K562 (cell line): ENCODE measurements at regions not wholly inside any gene's neighbourhood (a gene's known extent, or its start where the extent isn't known, plus 50 kb on each side); places are given as distances from the start of the nearest gene placed in this dataset.

Experiments used
- ATAC-seq: fragments of 200-7000 bp; cut with Tn5 transposase; 3 replicates; pipeline ENCODE4 v1.9.1; 2020; ENCODE audit warnings: moderate library complexity
- BruUV-seq: library from RNA; stranded (reverse); fragments of 400-500 nt; replicated peaks from 2 replicates; lab custom pipeline; 2021; lab: Mats Ljungman, UMichigan
- CTCF ChIA-PET: fragments of 300-600 bp; formaldehyde crosslinking; extraction: SDS; loops from one replicate; lab custom pipeline; 2021; ENCODE audit warnings: low intra/inter-chr PET ratio; lab: Yijun Ruan, JAX
- POLR2A ChIA-PET: fragments of 300-600, 350-650 bp; sonication (Branson Sonifier 250); formaldehyde crosslinking; extraction: SDS; loops from one replicate; lab custom pipeline; 2021; ENCODE audit warnings: antibody characterized with exemption, inconsistent platforms; lab: Yijun Ruan, JAX
- DNase-seq, 4 experiments: peaks; one replicate each; pipeline versions ENCODE4 v3.0.0 to v3.0.0-alpha.2; 2011 to 2018; ENCODE audit warnings: low spot score in 3 of 4, mixed read lengths in 3 of 4; ENCODE audit errors: extremely low read depth in 1 of 4
- FAIRE-seq: peaks from 2 replicates; lab custom pipeline; 2011; peaks lifted over from hg19 to GRCh38; lab: Jason Lieb, UNC
- H2AFZ ChIP-seq: 2 replicates; pipeline ENCODE4 v1.6.0; 2011; ENCODE audit warnings: low read depth, low read length, control low read depth, inconsistent platforms
- H3K27ac ChIP-seq: fragments of 200-600 bp; 3 replicates; pipeline ENCODE4 v1.8.0; 2011; ENCODE audit warnings: low read depth, mild to moderate bottlenecking, control low read depth, inconsistent platforms, low read length, moderate library complexity, mixed read lengths; ENCODE audit errors: extremely low read depth
- H3K27me3 ChIP-seq, 2 experiments: fragments of 300-600 bp in 1 of 2; 2 replicates in 1 of 2; 3 replicates in 1 of 2; pipeline versions ENCODE4 v1.6.0 to v1.8.0; 2011; ENCODE audit warnings: inconsistent platforms in 2 of 2, low read length in 2 of 2, mild to moderate bottlenecking in 1 of 2, mixed read lengths in 1 of 2, moderate library complexity in 1 of 2; ENCODE audit not compliant: control insufficient read depth in 2 of 2, insufficient read depth in 2 of 2
- H3K36me3 ChIP-seq: fragments of 300-600 bp; 3 replicates; pipeline ENCODE4 v1.8.0; 2011; ENCODE audit warnings: mild to moderate bottlenecking, low read length, inconsistent platforms; ENCODE audit not compliant: control insufficient read depth, insufficient read depth
- H3K4me1 ChIP-seq, 2 experiments: fragments of 200-600 bp in 1 of 2; replicated peaks in 1 of 2; 2 replicates in 1 of 2; 3 replicates in 1 of 2; pipeline versions ENCODE4 v1.5.1 to v1.8.0; 2011; ENCODE audit warnings: inconsistent platforms in 2 of 2, low read length in 2 of 2, mild to moderate bottlenecking in 1 of 2, mixed read lengths in 1 of 2, moderate library complexity in 1 of 2; ENCODE audit not compliant: control insufficient read depth in 2 of 2, insufficient read depth in 2 of 2
- H3K4me2 ChIP-seq: 2 replicates; pipeline ENCODE4 v1.6.1; 2011; ENCODE audit warnings: low read length, control low read depth, inconsistent platforms, mixed read lengths; ENCODE audit not compliant: insufficient read depth
- H3K4me3 ChIP-seq: fragments of 200-600 bp; sonication (generic), shearing (Covaris generic); 2 replicates; pipeline ENCODE4 v1.5.1; 2016; ENCODE audit warnings: control low read depth, inconsistent platforms
- H3K79me2 ChIP-seq: fragments of 200-600 bp; 3 replicates; pipeline ENCODE4 v1.8.0; 2011; ENCODE audit warnings: low read length, inconsistent platforms; ENCODE audit not compliant: control insufficient read depth, insufficient read depth
- H3K9ac ChIP-seq, 2 experiments: 2 replicates each; pipeline versions ENCODE4 v1.6.0 to v1.6.1; 2011; ENCODE audit warnings: low read depth in 2 of 2, low read length in 2 of 2, control low read depth in 1 of 2, inconsistent platforms in 1 of 2, mild to moderate bottlenecking in 1 of 2, mixed read lengths in 1 of 2; ENCODE audit not compliant: insufficient read depth in 1 of 2
- H3K9me1 ChIP-seq: one replicate; pipeline ENCODE4 v1.6.0; 2011; ENCODE audit warnings: inconsistent platforms, mild to moderate bottlenecking, low read length, moderate library complexity; ENCODE audit not compliant: control insufficient read depth, insufficient read depth
- H3K9me3 ChIP-seq: replicated peaks from 2 replicates; pipeline ENCODE4 v1.5.1; 2011; ENCODE audit warnings: low read depth, low read length, inconsistent platforms; ENCODE audit not compliant: control insufficient read depth, insufficient read depth
- H4K20me1 ChIP-seq: replicated peaks from 2 replicates; pipeline ENCODE4 v1.6.1; 2011; ENCODE audit warnings: low read length, inconsistent platforms, mixed read lengths; ENCODE audit not compliant: control insufficient read depth, insufficient read depth
- DDX20 ChIP-seq: fragments of 450-650 bp; IDR thresholded peaks from 2 replicates; pipeline ENCODE4 v1.6.1; 2016; ENCODE audit warnings: missing genetic modification characterization, low read depth, mild to moderate bottlenecking, missing compliant biosample characterization, moderate library complexity
- MAFG ChIP-seq: fragments of 450-650 bp; conservative IDR thresholded peaks from 2 replicates; pipeline ENCODE4 v1.6.1; 2016; ENCODE audit warnings: missing genetic modification characterization, missing compliant biosample characterization
- PHTF2 ChIP-seq: fragments of 250-450 bp; sonication (Bioruptor Pico); IDR thresholded peaks from 2 replicates; pipeline ENCODE4 v1.5.0; 2021; ENCODE audit warnings: mild to moderate bottlenecking
- RBM17 ChIP-seq: fragments of 200-400 bp; formaldehyde crosslinking; IDR thresholded peaks from 2 replicates; pipeline ENCODE4 v1.6.1; 2017; ENCODE audit warnings: low read depth, mild to moderate bottlenecking, low read length, borderline replicate concordance
- SRSF1 ChIP-seq: fragments of 200-400 bp; formaldehyde crosslinking; IDR thresholded peaks from 2 replicates; pipeline ENCODE4 v1.6.1; 2017; ENCODE audit warnings: mild to moderate bottlenecking, low read depth, low read length, moderate library complexity
- TCFL5 ChIP-seq: fragments of 250-450 bp; sonication (Bioruptor Pico); conservative IDR thresholded peaks from 2 replicates; pipeline ENCODE4 v1.6.1; 2021; ENCODE audit warnings: mild to moderate bottlenecking, moderate library complexity, matching md5 sums
- ZNF121 ChIP-seq: sonication (generic); formaldehyde crosslinking; conservative IDR thresholded peaks from 2 replicates; pipeline ENCODE4 v1.8.0; 2022; ENCODE audit warnings: missing genetic modification reagents
- ZNF140 ChIP-seq: fragments of 250-450 bp; sonication (Bioruptor Pico); IDR thresholded peaks from 2 replicates; pipeline ENCODE4 v1.8.0; 2021; ENCODE audit warnings: moderate library complexity, mild to moderate bottlenecking, inconsistent platforms
- ZNF224 ChIP-seq: sonication (generic); formaldehyde crosslinking; IDR thresholded peaks from 2 replicates; pipeline ENCODE4 v1.8.0; 2022; ENCODE audit warnings: mild to moderate bottlenecking, missing genetic modification reagents
- ZNF280B ChIP-seq: fragments of 250-450 bp; sonication (Bioruptor Pico); IDR thresholded peaks from 2 replicates; pipeline ENCODE4 v1.5.1; 2021; ENCODE audit warnings: mild to moderate bottlenecking
- ZNF584 ChIP-seq: fragments of 200-800 bp; sonication (Bioruptor generic); IDR thresholded peaks from 2 replicates; pipeline ENCODE4 v1.6.1; 2016; ENCODE audit warnings: low read depth, mild to moderate bottlenecking, missing genetic modification characterization, missing compliant biosample characterization
- ZNF717 ChIP-seq: fragments of 250-450 bp; sonication (Bioruptor Pico); IDR thresholded peaks from 2 replicates; pipeline ENCODE4 v1.5.0; 2021
- WGBS: fragments of 100-300 bp; shearing (Covaris generic); methylation state at CpG from one replicate; pipeline ENCODE4 v1.1.6; 2016; ENCODE audit warnings: low coverage, mixed read lengths; ENCODE audit not compliant: insufficient coverage; ENCODE audit errors: missing lambda C conversion rate; 5-methylcytosine and 5-hydroxymethylcytosine counted together
- in situ Hi-C: fragments of 300-500 bp; cut with MboI; formaldehyde crosslinking; loops from 4 replicates; pipeline ENCODE4 v1.15.0; 2018; ENCODE audit warnings: inconsistent platforms, mixed read lengths
- intact Hi-C: fragments of 100-400 bp; cut with micrococcal nuclease; formaldehyde crosslinking; loops from 2 replicates; pipeline ENCODE4 v1.14.2; 2022
- TF ChIP-seq, protein P1 (sequence below): fragments of 450-650 bp; IDR thresholded peaks from 2 replicates; pipeline ENCODE4 v1.6.1; 2017; ENCODE audit warnings: antibody characterized with exemption, mild to moderate bottlenecking
- TF ChIP-seq, protein P2 (sequence below): fragments of 450-650 bp; IDR thresholded peaks from 2 replicates; pipeline ENCODE4 v1.6.1; 2016; ENCODE audit warnings: mild to moderate bottlenecking
- TF ChIP-seq, protein P3 (sequence below): IDR thresholded peaks from 2 replicates; pipeline ENCODE4 v1.6.1; 2011; ENCODE audit not compliant: insufficient read length; ENCODE audit errors: extremely low read depth

- BruUV-seq, result no TSS peak
- DNase-seq (no peak), ATAC-seq (no peak)
- TF ChIP-seq, protein P1, sequence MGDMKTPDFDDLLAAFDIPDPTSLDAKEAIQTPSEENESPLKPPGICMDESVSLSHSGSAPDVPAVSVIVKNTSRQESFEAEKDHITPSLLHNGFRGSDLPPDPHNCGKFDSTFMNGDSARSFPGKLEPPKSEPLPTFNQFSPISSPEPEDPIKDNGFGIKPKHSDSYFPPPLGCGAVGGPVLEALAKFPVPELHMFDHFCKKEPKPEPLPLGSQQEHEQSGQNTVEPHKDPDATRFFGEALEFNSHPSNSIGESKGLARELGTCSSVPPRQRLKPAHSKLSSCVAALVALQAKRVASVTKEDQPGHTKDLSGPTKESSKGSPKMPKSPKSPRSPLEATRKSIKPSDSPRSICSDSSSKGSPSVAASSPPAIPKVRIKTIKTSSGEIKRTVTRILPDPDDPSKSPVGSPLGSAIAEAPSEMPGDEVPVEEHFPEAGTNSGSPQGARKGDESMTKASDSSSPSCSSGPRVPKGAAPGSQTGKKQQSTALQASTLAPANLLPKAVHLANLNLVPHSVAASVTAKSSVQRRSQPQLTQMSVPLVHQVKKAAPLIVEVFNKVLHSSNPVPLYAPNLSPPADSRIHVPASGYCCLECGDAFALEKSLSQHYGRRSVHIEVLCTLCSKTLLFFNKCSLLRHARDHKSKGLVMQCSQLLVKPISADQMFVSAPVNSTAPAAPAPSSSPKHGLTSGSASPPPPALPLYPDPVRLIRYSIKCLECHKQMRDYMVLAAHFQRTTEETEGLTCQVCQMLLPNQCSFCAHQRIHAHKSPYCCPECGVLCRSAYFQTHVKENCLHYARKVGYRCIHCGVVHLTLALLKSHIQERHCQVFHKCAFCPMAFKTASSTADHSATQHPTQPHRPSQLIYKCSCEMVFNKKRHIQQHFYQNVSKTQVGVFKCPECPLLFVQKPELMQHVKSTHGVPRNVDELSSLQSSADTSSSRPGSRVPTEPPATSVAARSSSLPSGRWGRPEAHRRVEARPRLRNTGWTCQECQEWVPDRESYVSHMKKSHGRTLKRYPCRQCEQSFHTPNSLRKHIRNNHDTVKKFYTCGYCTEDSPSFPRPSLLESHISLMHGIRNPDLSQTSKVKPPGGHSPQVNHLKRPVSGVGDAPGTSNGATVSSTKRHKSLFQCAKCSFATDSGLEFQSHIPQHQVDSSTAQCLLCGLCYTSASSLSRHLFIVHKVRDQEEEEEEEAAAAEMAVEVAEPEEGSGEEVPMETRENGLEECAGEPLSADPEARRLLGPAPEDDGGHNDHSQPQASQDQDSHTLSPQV, result no peak
- no peak for TF ChIP-seq ZNF140 (CRISPR knock-in tag)
- TF ChIP-seq ZNF121 (CRISPR knock-in tag), result no peak
- TF ChIP-seq, protein P2, sequence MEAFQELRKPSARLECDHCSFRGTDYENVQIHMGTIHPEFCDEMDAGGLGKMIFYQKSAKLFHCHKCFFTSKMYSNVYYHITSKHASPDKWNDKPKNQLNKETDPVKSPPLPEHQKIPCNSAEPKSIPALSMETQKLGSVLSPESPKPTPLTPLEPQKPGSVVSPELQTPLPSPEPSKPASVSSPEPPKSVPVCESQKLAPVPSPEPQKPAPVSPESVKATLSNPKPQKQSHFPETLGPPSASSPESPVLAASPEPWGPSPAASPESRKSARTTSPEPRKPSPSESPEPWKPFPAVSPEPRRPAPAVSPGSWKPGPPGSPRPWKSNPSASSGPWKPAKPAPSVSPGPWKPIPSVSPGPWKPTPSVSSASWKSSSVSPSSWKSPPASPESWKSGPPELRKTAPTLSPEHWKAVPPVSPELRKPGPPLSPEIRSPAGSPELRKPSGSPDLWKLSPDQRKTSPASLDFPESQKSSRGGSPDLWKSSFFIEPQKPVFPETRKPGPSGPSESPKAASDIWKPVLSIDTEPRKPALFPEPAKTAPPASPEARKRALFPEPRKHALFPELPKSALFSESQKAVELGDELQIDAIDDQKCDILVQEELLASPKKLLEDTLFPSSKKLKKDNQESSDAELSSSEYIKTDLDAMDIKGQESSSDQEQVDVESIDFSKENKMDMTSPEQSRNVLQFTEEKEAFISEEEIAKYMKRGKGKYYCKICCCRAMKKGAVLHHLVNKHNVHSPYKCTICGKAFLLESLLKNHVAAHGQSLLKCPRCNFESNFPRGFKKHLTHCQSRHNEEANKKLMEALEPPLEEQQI, result no peak
- TF ChIP-seq MAFG, result no peak
- no peak for TF ChIP-seq DDX20 (tag)
- TF ChIP-seq ZNF717, result no peak
- no peak for TF ChIP-seq PHTF2 (CRISPR knock-in tag)
- no peak for TF ChIP-seq ZNF280B
- no peak for TF ChIP-seq ZNF584 (CRISPR knock-in tag)
- TF ChIP-seq TCFL5, result no peak
- no peak for TF ChIP-seq ZNF224 (CRISPR knock-in tag)
- no peak for TF ChIP-seq SRSF1
- TF ChIP-seq RBM17, result no peak
- TF ChIP-seq, protein P3, sequence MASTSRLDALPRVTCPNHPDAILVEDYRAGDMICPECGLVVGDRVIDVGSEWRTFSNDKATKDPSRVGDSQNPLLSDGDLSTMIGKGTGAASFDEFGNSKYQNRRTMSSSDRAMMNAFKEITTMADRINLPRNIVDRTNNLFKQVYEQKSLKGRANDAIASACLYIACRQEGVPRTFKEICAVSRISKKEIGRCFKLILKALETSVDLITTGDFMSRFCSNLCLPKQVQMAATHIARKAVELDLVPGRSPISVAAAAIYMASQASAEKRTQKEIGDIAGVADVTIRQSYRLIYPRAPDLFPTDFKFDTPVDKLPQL, result no peak
Measured at GRCh38 chr18:79581911-79582310, 97.7 kb upstream of the CTDP1 start.

More at GRCh38 chr18:79581911-79582310, 97.7 kb upstream of the CTDP1 start:
- no peak overlapping the region for H2AFZ ChIP-seq
- H3K9me1 ChIP-seq, result no peaks in the 10 kb centered on the region
- H3K27me3 ChIP-seq, result peaks cover 9 to 34% of the 10 kb centered on the region in 2 experiments; a peak in 4 of 5 replicates
- 71% methylated on average over 8 of the region's 8 CpGs for WGBS
- no peaks in the 10 kb centered on the region for H4K20me1 ChIP-seq
- no peak overlapping the region for H3K9ac ChIP-seq
- ChIA-PET POLR2A (no interaction called here), CTCF (no interaction called here)
- intact Hi-C loops (no loop called here), in situ Hi-C loops (no loop called here)
- FAIRE-seq, result no peak
- no peaks in the 10 kb centered on the region for H3K79me2 ChIP-seq
- H3K4me3 ChIP-seq, result no peak overlapping the region
- H3K4me2 ChIP-seq, result no peak overlapping the region
- no peaks in the 10 kb centered on the region for H3K36me3 ChIP-seq
- H3K9me3 ChIP-seq, result no peaks in the 10 kb centered on the region
- H3K4me1 ChIP-seq, result peaks cover 0 to 32% of the 10 kb centered on the region in 2 experiments; a peak in 3 of 5 replicates
- H3K27ac ChIP-seq, result no peak overlapping the region
